Breast epithelium (tissue), 4 donors: ENCODE measurements at regions not wholly inside any gene's neighbourhood (a gene's known extent, or its start where the extent isn't known, plus 50 kb on each side); places are given as distances from the start of the nearest gene placed in this dataset.

Source experiments
- DNase-seq, 2 donors: peaks; one replicate each; pipeline ENCODE4 v3.0.0-alpha.2; 2019; ENCODE audit warnings: low spot score in 2 of 2
- H3K27ac ChIP-seq, 2 donors: fragments of 200-600 bp; sonication (generic) in 1 of 2; one replicate each; pipeline ENCODE4 v1.5.1; 2016 to 2019; ENCODE audit warnings: mild to moderate bottlenecking in 1 of 2
- H3K27me3 ChIP-seq, 2 donors: fragments of 200-600 bp; sonication (generic) in 1 of 2; one replicate each; pipeline versions ENCODE4 v1.5.1 to v1.6.0; 2017 to 2019; ENCODE audit warnings: control low read depth in 1 of 2, mild to moderate bottlenecking in 1 of 2
- H3K36me3 ChIP-seq: fragments of 200-600 bp; one replicate; pipeline ENCODE4 v1.5.1; 2019
- H3K4me1 ChIP-seq, 2 donors: fragments of 200-600 bp; sonication (generic); one replicate each; pipeline ENCODE4 v1.5.1; 2016 to 2019; ENCODE audit warnings: control low read depth in 1 of 2
- H3K4me3 ChIP-seq, 3 donors: fragments of 200-600 bp; sonication (generic); 1 replicate in 2 of 3; 2 replicates in 1 of 3; pipeline ENCODE4 v1.5.1; 2016 to 2019; ENCODE audit warnings: mild to moderate bottlenecking in 3 of 3, moderate library complexity in 2 of 3
- H3K9me3 ChIP-seq, 2 donors: fragments of 200-600 bp; sonication (generic) in 1 of 2; one replicate each; pipeline ENCODE4 v1.5.1; 2016 to 2019; ENCODE audit warnings: control low read depth in 1 of 2
- POLR2A ChIP-seq: fragments of 450-650 bp; IDR thresholded peaks from one replicate; pipeline ENCODE4 v1.6.1; 2016; ENCODE audit warnings: antibody characterized with exemption, mild to moderate bottlenecking, moderate library complexity
- POLR2AphosphoS5 ChIP-seq, 3 donors: sonication (generic); formaldehyde crosslinking; IDR thresholded peaks; one replicate each; pipeline ENCODE4 v1.6.1; 2017; ENCODE audit warnings: antibody characterized with exemption in 3 of 3
- intact Hi-C: fragments of 100-400 bp; cut with DNase I; formaldehyde crosslinking; loops from one replicate; pipeline ENCODE4 v1.15.1; 2023; ENCODE audit warnings: low total_unique reads
- TF ChIP-seq, protein P1 (sequence below), 3 donors: fragments of 450-650 bp; IDR thresholded peaks; one replicate each; pipeline ENCODE4 v1.5.1; 2016 to 2017; ENCODE audit warnings: antibody characterized with exemption in 3 of 3, mild to moderate bottlenecking in 3 of 3, moderate library complexity in 3 of 3

DNA sequence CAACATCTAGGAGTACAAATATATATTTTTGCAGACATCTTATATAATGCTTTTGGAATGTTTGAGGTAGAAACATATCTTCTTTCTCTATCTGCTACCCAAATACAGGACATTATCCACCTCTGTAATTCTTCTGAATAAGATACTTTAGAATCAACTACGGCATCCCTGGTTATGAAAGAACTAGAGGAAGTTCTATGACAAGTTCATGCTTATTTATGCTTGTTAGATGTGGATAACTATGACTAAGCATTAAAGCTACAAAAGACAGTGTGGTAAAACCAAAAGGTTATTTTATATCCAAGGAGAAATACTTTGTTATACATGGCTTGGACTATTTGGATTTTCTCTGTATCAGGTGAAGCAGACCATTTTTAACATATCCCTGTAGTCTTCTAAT lies 894.0 kb downstream of the KCNT2 start:
- Histone ChIP-seq H3K4me1 (no peaks in the 10 kb centered on the region), H3K9me3 (no peaks in the 10 kb centered on the region), H3K27ac (no peak overlapping the region), H3K4me3 (no peak overlapping the region), H3K27me3 (no peaks in the 10 kb centered on the region), H3K36me3 (no peaks in the 10 kb centered on the region)
- intact Hi-C loops, result no loop called here
- TF ChIP-seq POLR2AphosphoS5 (IDR thresholded peaks at IDR 0.05), result no peak
- TF ChIP-seq, protein P1, sequence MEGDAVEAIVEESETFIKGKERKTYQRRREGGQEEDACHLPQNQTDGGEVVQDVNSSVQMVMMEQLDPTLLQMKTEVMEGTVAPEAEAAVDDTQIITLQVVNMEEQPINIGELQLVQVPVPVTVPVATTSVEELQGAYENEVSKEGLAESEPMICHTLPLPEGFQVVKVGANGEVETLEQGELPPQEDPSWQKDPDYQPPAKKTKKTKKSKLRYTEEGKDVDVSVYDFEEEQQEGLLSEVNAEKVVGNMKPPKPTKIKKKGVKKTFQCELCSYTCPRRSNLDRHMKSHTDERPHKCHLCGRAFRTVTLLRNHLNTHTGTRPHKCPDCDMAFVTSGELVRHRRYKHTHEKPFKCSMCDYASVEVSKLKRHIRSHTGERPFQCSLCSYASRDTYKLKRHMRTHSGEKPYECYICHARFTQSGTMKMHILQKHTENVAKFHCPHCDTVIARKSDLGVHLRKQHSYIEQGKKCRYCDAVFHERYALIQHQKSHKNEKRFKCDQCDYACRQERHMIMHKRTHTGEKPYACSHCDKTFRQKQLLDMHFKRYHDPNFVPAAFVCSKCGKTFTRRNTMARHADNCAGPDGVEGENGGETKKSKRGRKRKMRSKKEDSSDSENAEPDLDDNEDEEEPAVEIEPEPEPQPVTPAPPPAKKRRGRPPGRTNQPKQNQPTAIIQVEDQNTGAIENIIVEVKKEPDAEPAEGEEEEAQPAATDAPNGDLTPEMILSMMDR (IDR thresholded peaks at IDR 0.05), result no peak
- no peak for TF ChIP-seq POLR2A
- DNase-seq, result no peak

DNA sequence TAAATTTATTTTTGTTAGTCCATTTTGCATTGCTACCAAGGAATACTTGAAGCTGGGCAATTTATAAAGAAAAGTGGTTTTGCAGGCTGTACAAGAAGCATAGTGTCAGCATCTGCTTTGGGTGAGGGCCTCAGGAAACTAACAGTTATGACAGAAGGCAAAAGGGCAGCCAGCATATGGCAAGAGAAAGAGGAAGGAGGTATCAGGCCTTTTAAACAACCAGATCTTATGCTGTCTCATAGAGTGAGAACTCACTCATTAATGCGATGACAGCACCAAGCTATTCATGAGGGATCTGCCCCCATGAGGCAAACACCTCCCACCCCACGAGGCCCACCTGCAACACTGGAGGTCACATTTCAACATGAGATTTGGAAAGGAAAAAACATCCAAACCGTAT lies 898.4 kb downstream of the KCNT2 start:
- Histone ChIP-seq H3K4me3 (no peak overlapping the region), H3K27me3 (no peaks in the 10 kb centered on the region), H3K9me3 (no peaks in the 10 kb centered on the region), H3K36me3 (no peaks in the 10 kb centered on the region), H3K4me1 (no peaks in the 10 kb centered on the region), H3K27ac (no peak overlapping the region)
- no peak for DNase-seq
- intact Hi-C loops, result no loop called here
- TF ChIP-seq POLR2AphosphoS5 (IDR thresholded peaks at IDR 0.05) (no peak), POLR2A (no peak)

DNA sequence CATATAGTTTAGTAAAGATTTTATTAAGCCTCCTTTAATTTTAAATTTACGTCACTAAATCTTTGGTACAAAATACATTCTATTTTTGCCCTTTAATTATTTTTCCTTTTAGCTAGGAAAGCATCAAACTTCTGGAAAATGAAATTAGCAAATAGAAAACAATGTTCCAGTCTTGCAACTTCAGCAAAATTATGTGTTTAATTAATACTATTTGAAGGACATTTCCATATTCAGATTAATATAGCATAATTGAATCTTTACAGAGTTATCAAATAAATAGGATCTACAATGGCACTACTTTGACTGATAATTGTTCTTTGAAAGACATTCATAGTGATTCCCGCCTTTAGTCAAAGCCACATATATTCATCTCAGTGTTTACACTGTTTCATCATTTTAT lies 904.2 kb downstream of the KCNT2 start:
- H3K36me3 ChIP-seq, result no peaks in the 10 kb centered on the region
- H3K27me3 ChIP-seq, result no peaks in the 10 kb centered on the region

DNA sequence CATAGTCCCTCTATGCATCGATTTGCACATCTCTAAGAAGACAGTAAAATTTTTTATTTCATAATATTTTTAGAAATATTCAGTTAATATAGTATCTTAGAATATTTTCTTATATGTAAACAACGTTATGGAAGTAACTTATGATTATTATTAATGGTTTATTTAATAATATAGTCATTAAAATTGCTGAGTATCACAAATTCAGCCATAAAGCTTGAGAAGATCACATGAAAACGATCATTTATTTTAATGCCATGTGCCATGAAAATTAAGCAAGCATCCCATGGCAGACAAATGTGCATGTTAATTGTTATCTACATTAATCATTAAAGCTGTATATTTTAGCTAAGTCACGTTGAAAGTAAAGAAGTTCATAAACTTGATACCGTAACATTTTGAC lies 907.1 kb downstream of the KCNT2 start:
- DNase-seq, result no peak
- Histone ChIP-seq H3K27ac (no peak overlapping the region), H3K9me3 (no peaks in the 10 kb centered on the region), H3K36me3 (no peaks in the 10 kb centered on the region), H3K4me1 (no peaks in the 10 kb centered on the region), H3K27me3 (no peaks in the 10 kb centered on the region), H3K4me3 (no peak overlapping the region)
- no peak for TF ChIP-seq POLR2A
- no peak for TF ChIP-seq POLR2AphosphoS5 (IDR thresholded peaks at IDR 0.05)
- TF ChIP-seq, protein P1 (IDR thresholded peaks at IDR 0.05), result no peak
- intact Hi-C loops, result no loop called here

More for the DNA sequence above, 904.2 kb downstream of the KCNT2 start:
- intact Hi-C loops, result no loop called here
- TF ChIP-seq, protein P1 (IDR thresholded peaks at IDR 0.05), result no peak
- TF ChIP-seq POLR2AphosphoS5 (IDR thresholded peaks at IDR 0.05) (no peak), POLR2A (no peak)
- Histone ChIP-seq H3K4me1 (no peaks in the 10 kb centered on the region), H3K27ac (no peak overlapping the region), H3K9me3 (no peaks in the 10 kb centered on the region), H3K4me3 (no peak overlapping the region)
- DNase-seq, result no peak

DNA sequence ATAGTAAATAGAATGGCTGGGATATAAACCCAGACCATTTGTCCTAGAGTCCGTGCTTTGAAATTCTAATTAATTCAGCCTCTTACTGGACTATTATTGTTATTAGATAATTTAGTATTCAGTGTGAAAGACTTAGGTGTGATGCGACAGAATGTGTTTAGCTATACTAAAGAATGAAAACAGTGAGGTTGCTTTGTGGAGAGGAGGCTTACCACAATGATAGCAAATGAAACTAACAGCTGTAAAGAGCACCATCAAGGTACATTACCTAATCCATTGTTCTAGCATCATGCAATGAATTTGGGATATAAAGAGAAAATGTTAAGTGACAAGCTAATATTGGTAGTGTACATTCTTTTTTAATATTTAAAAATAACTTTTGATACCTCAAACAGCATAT lies 911.1 kb downstream of the KCNT2 start:
- TF ChIP-seq POLR2AphosphoS5 (IDR thresholded peaks at IDR 0.05), result no peak
- TF ChIP-seq, protein P1 (IDR thresholded peaks at IDR 0.05), result no peak
- TF ChIP-seq POLR2A, result no peak
- H3K36me3 ChIP-seq, result no peaks in the 10 kb centered on the region
- H3K27ac ChIP-seq, result no peak overlapping the region
- no peak overlapping the region for H3K4me3 ChIP-seq
- no peaks in the 10 kb centered on the region for H3K9me3 ChIP-seq
- H3K27me3 ChIP-seq, result no peaks in the 10 kb centered on the region
- H3K4me1 ChIP-seq, result no peaks in the 10 kb centered on the region
- no peak for DNase-seq
- intact Hi-C loops, result no loop called here

DNA sequence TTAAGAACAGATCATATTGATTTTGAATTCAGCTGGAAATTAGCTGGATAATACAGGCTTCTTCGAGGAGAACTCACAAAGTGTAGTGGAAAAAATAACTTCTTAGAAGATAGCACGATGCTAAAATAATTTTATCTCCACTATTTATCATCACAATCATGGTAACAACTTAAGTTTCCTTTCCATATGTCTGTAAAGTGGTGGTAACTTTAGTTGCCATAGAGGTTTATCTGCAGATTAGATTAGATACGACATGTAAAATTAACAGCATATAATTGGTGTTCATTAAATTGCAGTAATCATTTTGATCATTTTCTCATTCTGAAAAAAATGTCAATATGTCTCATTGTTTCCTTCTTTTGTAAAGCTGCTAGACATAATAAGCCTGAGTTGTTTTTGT lies 921.5 kb downstream of the KCNT2 start:
- Histone ChIP-seq H3K9me3 (no peaks in the 10 kb centered on the region), H3K36me3 (no peaks in the 10 kb centered on the region), H3K27me3 (no peaks in the 10 kb centered on the region), H3K27ac (no peak overlapping the region), H3K4me1 (no peaks in the 10 kb centered on the region), H3K4me3 (no peak overlapping the region)
- no peak for TF ChIP-seq POLR2A
- TF ChIP-seq, protein P1 (IDR thresholded peaks at IDR 0.05), result no peak
- TF ChIP-seq POLR2AphosphoS5 (IDR thresholded peaks at IDR 0.05), result no peak
- DNase-seq, result no peak
- intact Hi-C loops, result loop anchor here (5.0 kb wide), 1 partner anchor 84 kb away; no protein-coding TSS in a partner anchor
